ENCODE measurements at regions not wholly inside any gene's neighbourhood (a gene's known extent, or its start where the extent isn't known, plus 50 kb on each side); places are given as distances from the start of the nearest gene placed in this dataset.

DNA sequence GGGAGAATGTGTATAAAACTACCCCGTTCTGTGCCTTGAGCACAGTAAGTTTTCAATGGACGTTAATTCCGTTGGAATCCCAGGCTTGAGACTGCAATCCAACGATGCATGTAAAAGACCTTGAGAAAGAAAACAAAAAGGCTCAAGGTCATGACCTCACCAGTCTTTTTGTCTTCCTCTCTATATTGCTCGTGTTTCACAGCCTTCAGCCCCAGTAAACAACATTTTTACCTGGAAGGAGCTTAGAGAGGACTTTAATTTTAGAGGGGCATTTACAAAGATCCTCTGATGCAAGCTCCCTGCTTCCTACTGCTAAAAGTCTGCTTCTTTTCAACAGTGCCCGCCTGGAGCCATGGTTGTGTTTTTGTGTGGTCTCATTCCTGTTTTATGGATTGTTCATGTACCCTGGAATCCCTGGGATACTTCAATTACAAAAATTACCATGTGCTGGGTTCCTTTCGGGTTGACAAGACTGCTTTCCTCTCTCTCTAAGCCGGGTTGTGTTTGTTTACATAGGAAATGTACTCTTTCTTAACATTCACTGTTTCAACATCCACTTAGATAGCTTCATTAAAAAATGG lies 320.1 kb upstream of the NFE2L3 start:
- Histone ChIP-seq H3K4me3 (no peak overlapping the region), H3K36me3 (no peaks in the 10 kb centered on the region), H3K4me1 (no peaks in the 10 kb centered on the region), H3K9me3 (no peaks in the 10 kb centered on the region), H3K27ac (no peak overlapping the region), H3K27me3 (peaks cover 5 to 9% of the 10 kb centered on the region in 2 donors)
- DNase-seq = no peak
- TF ChIP-seq, protein P1, sequence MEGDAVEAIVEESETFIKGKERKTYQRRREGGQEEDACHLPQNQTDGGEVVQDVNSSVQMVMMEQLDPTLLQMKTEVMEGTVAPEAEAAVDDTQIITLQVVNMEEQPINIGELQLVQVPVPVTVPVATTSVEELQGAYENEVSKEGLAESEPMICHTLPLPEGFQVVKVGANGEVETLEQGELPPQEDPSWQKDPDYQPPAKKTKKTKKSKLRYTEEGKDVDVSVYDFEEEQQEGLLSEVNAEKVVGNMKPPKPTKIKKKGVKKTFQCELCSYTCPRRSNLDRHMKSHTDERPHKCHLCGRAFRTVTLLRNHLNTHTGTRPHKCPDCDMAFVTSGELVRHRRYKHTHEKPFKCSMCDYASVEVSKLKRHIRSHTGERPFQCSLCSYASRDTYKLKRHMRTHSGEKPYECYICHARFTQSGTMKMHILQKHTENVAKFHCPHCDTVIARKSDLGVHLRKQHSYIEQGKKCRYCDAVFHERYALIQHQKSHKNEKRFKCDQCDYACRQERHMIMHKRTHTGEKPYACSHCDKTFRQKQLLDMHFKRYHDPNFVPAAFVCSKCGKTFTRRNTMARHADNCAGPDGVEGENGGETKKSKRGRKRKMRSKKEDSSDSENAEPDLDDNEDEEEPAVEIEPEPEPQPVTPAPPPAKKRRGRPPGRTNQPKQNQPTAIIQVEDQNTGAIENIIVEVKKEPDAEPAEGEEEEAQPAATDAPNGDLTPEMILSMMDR (IDR thresholded peaks at IDR 0.05) = no peak
- intact Hi-C loops (cut with DNase I) = no loop called here
- ATAC-seq = no peak

DNA sequence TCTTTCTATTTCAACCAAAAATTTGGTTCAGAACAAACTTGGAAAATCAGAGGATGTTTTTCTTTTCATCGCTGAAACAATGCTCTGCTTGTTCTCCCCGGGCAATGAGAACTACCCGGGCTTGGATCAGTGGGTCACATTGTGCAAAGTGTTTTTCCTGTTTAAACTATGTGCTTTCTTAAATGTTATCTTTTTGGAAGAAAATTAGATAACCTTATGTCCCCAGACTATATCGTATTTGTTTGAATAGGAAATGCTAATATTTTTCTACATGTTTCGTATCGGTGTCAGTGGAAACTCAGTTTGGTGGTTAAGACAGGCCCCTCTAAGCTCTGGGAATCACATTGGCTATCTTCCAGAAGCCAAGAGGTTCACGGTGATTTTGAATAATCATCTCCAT lies 319.5 kb upstream of the NFE2L3 start:
- Histone ChIP-seq H3K36me3 (no peaks in the 10 kb centered on the region), H3K9me3 (no peaks in the 10 kb centered on the region), H3K4me1 (no peaks in the 10 kb centered on the region), H3K27me3 (peaks cover 5 to 9% of the 10 kb centered on the region in 2 donors), H3K4me3 (no peak overlapping the region), H3K27ac (no peak overlapping the region)
- TF ChIP-seq, protein P1 (IDR thresholded peaks at IDR 0.05) = no peak
- no peak for DNase-seq
- intact Hi-C loops (cut with DNase I) = no loop called here
- no peak for ATAC-seq

DNA sequence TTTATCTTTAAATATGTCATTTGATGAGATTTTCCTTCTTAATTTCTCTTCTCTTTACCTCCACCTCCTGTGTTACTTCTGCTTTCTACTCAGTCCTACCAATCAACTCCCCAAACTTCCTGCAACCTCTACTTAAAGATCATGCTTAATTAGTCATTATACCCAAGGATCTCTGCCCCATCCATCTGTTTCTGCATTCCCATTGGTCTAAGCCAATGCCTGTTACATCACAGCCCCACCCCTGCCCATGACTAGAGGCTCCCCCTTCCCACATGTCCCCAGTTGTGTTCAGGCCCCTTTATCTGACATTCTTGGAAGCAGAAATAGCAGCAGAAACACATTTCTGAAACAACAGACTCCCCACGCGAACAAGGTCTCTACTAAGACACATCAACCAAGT lies 319.1 kb upstream of the NFE2L3 start:
- H3K27me3 ChIP-seq = peaks cover 5 to 9% of the 10 kb centered on the region in 2 donors
- intact Hi-C loops (cut with DNase I) = no loop called here
- no peaks in the 10 kb centered on the region for H3K9me3 ChIP-seq
- no peak overlapping the region for H3K4me3 ChIP-seq
- H3K27ac ChIP-seq = no peak overlapping the region
- H3K4me1 ChIP-seq = no peaks in the 10 kb centered on the region
- H3K36me3 ChIP-seq = no peaks in the 10 kb centered on the region
- DNase-seq (no peak), ATAC-seq (no peak)
- TF ChIP-seq, protein P1 (IDR thresholded peaks at IDR 0.05) = no peak

DNA sequence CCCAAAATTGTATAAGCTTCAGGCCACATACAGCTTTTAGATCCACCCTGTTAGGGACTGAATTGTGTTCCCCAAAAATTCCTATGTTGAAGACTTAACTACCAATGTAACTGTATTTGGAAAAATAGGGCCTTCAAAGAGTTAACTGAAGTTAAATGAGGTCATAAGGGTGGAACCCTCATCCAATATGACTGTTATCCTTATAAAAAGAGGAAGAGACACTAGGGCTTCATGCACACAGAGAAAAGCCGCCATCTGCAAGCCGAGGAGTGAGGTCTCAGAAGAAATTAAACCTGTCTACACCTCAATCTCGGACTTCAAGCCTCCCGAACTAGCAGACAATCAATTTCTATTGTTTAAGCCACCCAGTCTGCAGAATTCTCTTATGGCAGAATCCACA lies 317.9 kb upstream of the NFE2L3 start:
- no peak overlapping the region for H3K27ac ChIP-seq
- DNase-seq = no peak
- H3K9me3 ChIP-seq = no peaks in the 10 kb centered on the region
- no peak overlapping the region for H3K4me3 ChIP-seq
- H3K27me3 ChIP-seq = peaks cover 5 to 13% of the 10 kb centered on the region in 2 donors
- ATAC-seq = no peak
- TF ChIP-seq, protein P1 (IDR thresholded peaks at IDR 0.05) = no peak
- H3K4me1 ChIP-seq = no peaks in the 10 kb centered on the region
- no peaks in the 10 kb centered on the region for H3K36me3 ChIP-seq
- intact Hi-C loops (cut with DNase I) = no loop called here

DNA sequence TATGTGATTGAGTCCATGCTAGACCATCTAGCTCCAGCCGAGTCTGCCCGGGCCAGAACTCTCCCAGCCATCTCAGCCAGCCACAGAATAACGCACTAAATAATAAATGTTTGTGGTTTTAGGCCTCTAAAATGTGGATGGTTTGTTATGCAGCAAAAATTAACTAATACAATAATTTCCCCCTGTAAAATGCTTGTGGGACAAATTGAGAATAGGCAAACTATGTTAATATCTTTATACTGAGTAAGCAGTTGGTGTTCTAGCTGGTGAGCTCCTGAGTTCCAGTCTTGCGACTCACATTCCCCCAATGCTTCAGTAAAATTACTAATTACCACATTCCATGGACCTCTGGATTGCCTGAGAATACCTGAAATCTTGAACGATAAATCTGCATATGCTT lies 316.8 kb upstream of the NFE2L3 start:
- no peak for DNase-seq
- Histone ChIP-seq H3K27me3 (peaks cover 5 to 13% of the 10 kb centered on the region in 2 donors), H3K27ac (no peak overlapping the region), H3K4me3 (no peak overlapping the region), H3K4me1 (no peaks in the 10 kb centered on the region), H3K36me3 (no peaks in the 10 kb centered on the region), H3K9me3 (no peaks in the 10 kb centered on the region)
- TF ChIP-seq, protein P1 (IDR thresholded peaks at IDR 0.05) = no peak
- intact Hi-C loops (cut with DNase I) = no loop called here
- no peak for ATAC-seq

Measured in left lung (tissue), 4 donors.